KMS-11 (cell line): ENCODE measurements at regions not wholly inside any gene's neighbourhood (a gene's known extent, or its start where the extent isn't known, plus 50 kb on each side); places are given as distances from the start of the nearest gene placed in this dataset.

ENCODE experiments used
- H2AFZ ChIP-seq: fragments of 200-600 bp; sonication (generic); 2 replicates; pipeline ENCODE4 v1.6.1; 2016; ENCODE audit warnings: antibody characterized with exemption, mixed run types, low read depth
- H3K27ac ChIP-seq: fragments of 200-600 bp; sonication (generic); 2 replicates; pipeline ENCODE4 v1.6.1; 2016; ENCODE audit warnings: mild to moderate bottlenecking, mixed run types
- H3K27me3 ChIP-seq: fragments of 200-600 bp; sonication (generic); 2 replicates; pipeline ENCODE4 v1.6.1; 2017; ENCODE audit warnings: mild to moderate bottlenecking, low read depth, mixed run types, moderate library complexity; ENCODE audit not compliant: insufficient read depth
- H3K36me3 ChIP-seq: fragments of 200-600 bp; sonication (generic); 2 replicates; pipeline ENCODE4 v1.6.1; 2017; ENCODE audit warnings: mild to moderate bottlenecking, mixed run types; ENCODE audit not compliant: insufficient read depth
- H3K4me1 ChIP-seq: fragments of 200-600 bp; sonication (generic); 2 replicates; pipeline ENCODE4 v1.6.1; 2016; ENCODE audit warnings: mild to moderate bottlenecking, low read depth, mixed run types; ENCODE audit not compliant: poor library complexity, severe bottlenecking
- H3K4me2 ChIP-seq: fragments of 200-600 bp; sonication (generic); 2 replicates; pipeline ENCODE4 v1.7.0; 2016; ENCODE audit warnings: mild to moderate bottlenecking, mixed run types
- H3K4me3 ChIP-seq: fragments of 200-600 bp; sonication (generic); IDR thresholded peaks from 2 replicates; pipeline ENCODE4 v1.6.1; 2017; ENCODE audit warnings: low read depth, low read length, mixed read lengths; ENCODE audit not compliant: insufficient read depth
- H3K79me2 ChIP-seq: fragments of 200-600 bp; sonication (generic); 2 replicates; pipeline ENCODE4 v1.6.1; 2016; ENCODE audit warnings: low read depth, mixed run types; ENCODE audit not compliant: insufficient read depth
- H3K9ac ChIP-seq: fragments of 200-600 bp; sonication (generic); 2 replicates; pipeline ENCODE4 v1.6.1; 2016; ENCODE audit warnings: mild to moderate bottlenecking, mixed run types
- H4K20me1 ChIP-seq: fragments of 200-600 bp; sonication (generic); 2 replicates; pipeline ENCODE4 v1.6.1; 2016; ENCODE audit warnings: mild to moderate bottlenecking, mixed run types; ENCODE audit not compliant: insufficient read depth
- CTCF ChIP-seq: fragments of 200-600 bp; sonication (generic); conservative IDR thresholded peaks from 2 replicates; pipeline ENCODE4 v1.6.1; 2017; ENCODE audit warnings: low read depth, mild to moderate bottlenecking, antibody characterized with exemption, low read length, moderate library complexity, mixed read lengths

GRCh38 chr4:10259976-10260375 is 143.4 kb upstream of the WDR1 start:
- Histone ChIP-seq H4K20me1 (no peaks in the 10 kb centered on the region), H3K4me1 (no peaks in the 10 kb centered on the region), H3K27ac (no peak overlapping the region), H3K4me2 (no peak overlapping the region), H2AFZ (no peak overlapping the region), H3K79me2 (no peaks in the 10 kb centered on the region), H3K27me3 (no peaks in the 10 kb centered on the region), H3K4me3 (no peak overlapping the region), H3K36me3 (no peaks in the 10 kb centered on the region), H3K9ac (no peak overlapping the region)
- TF ChIP-seq CTCF, result no peak

GRCh38 chr4:10256203-10256602 is 139.6 kb upstream of the WDR1 start:
- no peak overlapping the region for H3K9ac ChIP-seq
- no peaks in the 10 kb centered on the region for H3K36me3 ChIP-seq
- H4K20me1 ChIP-seq, result no peaks in the 10 kb centered on the region
- H3K27me3 ChIP-seq, result no peaks in the 10 kb centered on the region
- H3K27ac ChIP-seq, result no peak overlapping the region
- H3K79me2 ChIP-seq, result no peaks in the 10 kb centered on the region
- TF ChIP-seq CTCF, result no peak
- no peak overlapping the region for H3K4me2 ChIP-seq
- H3K4me1 ChIP-seq, result no peaks in the 10 kb centered on the region
- no peak overlapping the region for H3K4me3 ChIP-seq
- H2AFZ ChIP-seq, result no peak overlapping the region

GRCh38 chr4:10253765-10254164 is 137.2 kb upstream of the WDR1 start:
- no peaks in the 10 kb centered on the region for H4K20me1 ChIP-seq
- H3K9ac ChIP-seq, result no peak overlapping the region
- no peaks in the 10 kb centered on the region for H3K36me3 ChIP-seq
- H3K4me2 ChIP-seq, result no peak overlapping the region
- H3K27ac ChIP-seq, result no peak overlapping the region
- no peak overlapping the region for H3K4me3 ChIP-seq
- no peaks in the 10 kb centered on the region for H3K27me3 ChIP-seq
- no peak overlapping the region for H2AFZ ChIP-seq
- no peaks in the 10 kb centered on the region for H3K79me2 ChIP-seq
- TF ChIP-seq CTCF, result no peak
- H3K4me1 ChIP-seq, result no peaks in the 10 kb centered on the region

- no peak overlapping the region for H3K27ac ChIP-seq
- no peaks in the 10 kb centered on the region for H3K36me3 ChIP-seq
- no peaks in the 10 kb centered on the region for H3K27me3 ChIP-seq
- TF ChIP-seq CTCF, result no peak
- no peaks in the 10 kb centered on the region for H3K79me2 ChIP-seq
- no peaks in the 10 kb centered on the region for H3K4me1 ChIP-seq
- no peak overlapping the region for H3K9ac ChIP-seq
- H2AFZ ChIP-seq, result no peak overlapping the region
- H3K4me2 ChIP-seq, result no peak overlapping the region
- H4K20me1 ChIP-seq, result no peaks in the 10 kb centered on the region
- H3K4me3 ChIP-seq, result no peak overlapping the region
Measured at GRCh38 chr4:10245751-10246150, 129.2 kb upstream of the WDR1 start.

- no peaks in the 10 kb centered on the region for H4K20me1 ChIP-seq
- no peak overlapping the region for H2AFZ ChIP-seq
- H3K36me3 ChIP-seq, result no peaks in the 10 kb centered on the region
- H3K4me2 ChIP-seq, result no peak overlapping the region
- H3K79me2 ChIP-seq, result no peaks in the 10 kb centered on the region
- no peak overlapping the region for H3K27ac ChIP-seq
- no peaks in the 10 kb centered on the region for H3K27me3 ChIP-seq
- no peak overlapping the region for H3K4me3 ChIP-seq
- no peaks in the 10 kb centered on the region for H3K4me1 ChIP-seq
- no peak for TF ChIP-seq CTCF
- no peak overlapping the region for H3K9ac ChIP-seq
Measured at GRCh38 chr4:10243856-10244255, 127.3 kb upstream of the WDR1 start.
